Fibroblast of lung (primary cell): ENCODE measurements at regions not wholly inside any gene's neighbourhood (a gene's known extent, or its start where the extent isn't known, plus 50 kb on each side); places are given as distances from the start of the nearest gene placed in this dataset.

Experiments used
- CTCF ChIP-seq, 2 donors: IDR thresholded peaks in 1 of 2; conservative IDR thresholded peaks in 1 of 2; 1 replicate in 1 of 2; 2 replicates in 1 of 2; pipeline ENCODE4 v1.5.1; 2011 to 2012; ENCODE audit warnings: low read length in 2 of 2, control low read depth in 1 of 2, inconsistent platforms in 1 of 2, low read depth in 1 of 2, mild to moderate bottlenecking in 1 of 2
- EZH2 ChIP-seq: IDR thresholded peaks from 2 replicates; pipeline ENCODE4 v1.5.1; 2012; ENCODE audit warnings: low read length, control low read depth, mild to moderate bottlenecking; ENCODE audit errors: missing control alignments

- TF ChIP-seq CTCF (conservative IDR thresholded peaks at IDR 0.05 in 1 of 2, IDR thresholded peaks at IDR 0.05 in 1 of 2; ENCODE audit: low read depth in 1 of 2, low read length in 2 of 2) (no peak), EZH2 (no peak)
These were observed 105.6 kb downstream of the TENT4A start for GRCh38 chr5:6818594-6819511.
